ENCODE measurements at regions not wholly inside any gene's neighbourhood (a gene's known extent, or its start where the extent isn't known, plus 50 kb on each side); places are given as distances from the start of the nearest gene placed in this dataset.

DNA sequence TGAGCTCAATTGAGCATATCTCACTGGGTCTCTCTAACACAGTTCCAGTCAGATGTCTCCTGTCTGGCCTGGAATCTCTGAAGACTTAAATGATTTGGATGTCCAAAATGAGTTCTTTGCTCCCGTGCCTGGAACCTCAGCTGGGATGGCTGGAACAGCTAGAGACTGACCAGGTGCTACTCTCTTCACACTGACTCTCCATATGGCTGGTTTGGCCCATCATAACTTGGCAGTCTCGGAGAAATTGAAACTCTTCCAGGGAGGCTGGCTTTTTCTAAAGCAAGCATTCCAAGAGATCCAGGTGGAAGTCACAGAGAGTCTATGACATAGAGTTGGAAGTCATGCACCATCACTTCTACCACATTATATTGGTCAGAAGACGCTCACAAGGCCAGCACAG lies 129.6 kb upstream of the NOL4 start:
- TF ChIP-seq, protein P1, sequence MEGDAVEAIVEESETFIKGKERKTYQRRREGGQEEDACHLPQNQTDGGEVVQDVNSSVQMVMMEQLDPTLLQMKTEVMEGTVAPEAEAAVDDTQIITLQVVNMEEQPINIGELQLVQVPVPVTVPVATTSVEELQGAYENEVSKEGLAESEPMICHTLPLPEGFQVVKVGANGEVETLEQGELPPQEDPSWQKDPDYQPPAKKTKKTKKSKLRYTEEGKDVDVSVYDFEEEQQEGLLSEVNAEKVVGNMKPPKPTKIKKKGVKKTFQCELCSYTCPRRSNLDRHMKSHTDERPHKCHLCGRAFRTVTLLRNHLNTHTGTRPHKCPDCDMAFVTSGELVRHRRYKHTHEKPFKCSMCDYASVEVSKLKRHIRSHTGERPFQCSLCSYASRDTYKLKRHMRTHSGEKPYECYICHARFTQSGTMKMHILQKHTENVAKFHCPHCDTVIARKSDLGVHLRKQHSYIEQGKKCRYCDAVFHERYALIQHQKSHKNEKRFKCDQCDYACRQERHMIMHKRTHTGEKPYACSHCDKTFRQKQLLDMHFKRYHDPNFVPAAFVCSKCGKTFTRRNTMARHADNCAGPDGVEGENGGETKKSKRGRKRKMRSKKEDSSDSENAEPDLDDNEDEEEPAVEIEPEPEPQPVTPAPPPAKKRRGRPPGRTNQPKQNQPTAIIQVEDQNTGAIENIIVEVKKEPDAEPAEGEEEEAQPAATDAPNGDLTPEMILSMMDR (IDR thresholded peaks at IDR 0.05): no peak
- no peak for TF ChIP-seq POLR2A (IDR thresholded peaks at IDR 0.05; ENCODE audit: low read depth)

Data from esophagus muscularis mucosa (tissue), 3 donors.